H1 (cell line): ENCODE measurements at regions not wholly inside any gene's neighbourhood (a gene's known extent, or its start where the extent isn't known, plus 50 kb on each side); places are given as distances from the start of the nearest gene placed in this dataset.

Experiments
- CEBPB ChIP-seq: IDR thresholded peaks from 2 replicates; pipeline ENCODE4 v1.6.1; 2012; ENCODE audit warnings: low read depth, low read length
- CHD7 ChIP-seq: fragments of 300-600 bp; sonication (generic); IDR thresholded peaks from 2 replicates; pipeline ENCODE4 v1.7.1; 2012; ENCODE audit warnings: low read length, moderate library complexity, mild to moderate bottlenecking, inconsistent platforms; ENCODE audit not compliant: insufficient replicate concordance
- CTBP2 ChIP-seq: IDR thresholded peaks from 2 replicates; pipeline ENCODE4 v1.7.0; 2011; ENCODE audit warnings: borderline replicate concordance, mild to moderate bottlenecking, moderate library complexity, mixed read lengths, low read length; ENCODE audit not compliant: insufficient read depth, insufficient read length
- E2F6 ChIP-seq: IDR thresholded peaks from 2 replicates; pipeline ENCODE4 v1.6.1; 2012; ENCODE audit warnings: inconsistent platforms
- PHF8 ChIP-seq: fragments of 200-600 bp; sonication (generic); conservative IDR thresholded peaks from 2 replicates; pipeline ENCODE4 v1.7.1; 2012; ENCODE audit warnings: low read depth, mild to moderate bottlenecking, inconsistent platforms, low read length, moderate library complexity
- TAF1 ChIP-seq: IDR thresholded peaks from 2 replicates; pipeline ENCODE4 v1.6.1; 2011; ENCODE audit warnings: mild to moderate bottlenecking, low read depth, low read length
- TAF7 ChIP-seq: optimal IDR thresholded peaks from 2 replicates; pipeline ENCODE3; 2011; ENCODE audit warnings: low read depth, mild to moderate bottlenecking, inconsistent platforms, low read length, moderate library complexity, borderline replicate concordance

- TF ChIP-seq PHF8: no peak
- TF ChIP-seq CTBP2: no peak
- TF ChIP-seq E2F6: no peak
- TF ChIP-seq CEBPB: no peak
- TF ChIP-seq TAF1: no peak
- no peak for TF ChIP-seq TAF7
- no peak for TF ChIP-seq CHD7
Observed at GRCh38 chr3:10645800-10646199, 140.4 kb upstream of the ATP2B2 start (continued).
